ENCODE measurements at regions not wholly inside any gene's neighbourhood (a gene's known extent, or its start where the extent isn't known, plus 50 kb on each side); places are given as distances from the start of the nearest gene placed in this dataset.
A peak's percentile ranks its signal among the peaks of the same experiment; 100 is the strongest.

DNA sequence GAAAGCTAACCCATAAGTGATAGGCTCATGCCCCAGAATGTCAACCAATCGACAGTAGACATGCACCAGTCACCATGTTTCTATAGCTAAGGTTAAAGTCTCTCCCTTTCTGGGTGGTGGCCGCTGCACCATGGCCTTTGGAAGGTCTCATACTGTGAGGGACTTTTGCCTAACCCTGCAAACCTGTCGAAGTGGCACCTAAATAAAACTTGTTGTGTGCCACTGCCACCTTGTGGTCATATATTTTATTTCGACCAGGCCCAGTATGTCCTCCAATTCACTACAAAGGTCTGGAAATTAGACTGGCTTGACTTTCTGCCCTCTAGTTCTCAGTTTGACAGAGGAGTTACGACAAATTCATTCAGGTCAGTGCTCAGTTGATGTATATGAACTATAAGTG, 163.1 kb downstream of the SMARCA1 start:
- TF ChIP-seq RAD21 (conservative IDR thresholded peaks at IDR 0.05 in 1 of 2, IDR thresholded peaks at IDR 0.05 in 1 of 2) = peak; percentile 71 to 75
- TF ChIP-seq, protein P1, sequence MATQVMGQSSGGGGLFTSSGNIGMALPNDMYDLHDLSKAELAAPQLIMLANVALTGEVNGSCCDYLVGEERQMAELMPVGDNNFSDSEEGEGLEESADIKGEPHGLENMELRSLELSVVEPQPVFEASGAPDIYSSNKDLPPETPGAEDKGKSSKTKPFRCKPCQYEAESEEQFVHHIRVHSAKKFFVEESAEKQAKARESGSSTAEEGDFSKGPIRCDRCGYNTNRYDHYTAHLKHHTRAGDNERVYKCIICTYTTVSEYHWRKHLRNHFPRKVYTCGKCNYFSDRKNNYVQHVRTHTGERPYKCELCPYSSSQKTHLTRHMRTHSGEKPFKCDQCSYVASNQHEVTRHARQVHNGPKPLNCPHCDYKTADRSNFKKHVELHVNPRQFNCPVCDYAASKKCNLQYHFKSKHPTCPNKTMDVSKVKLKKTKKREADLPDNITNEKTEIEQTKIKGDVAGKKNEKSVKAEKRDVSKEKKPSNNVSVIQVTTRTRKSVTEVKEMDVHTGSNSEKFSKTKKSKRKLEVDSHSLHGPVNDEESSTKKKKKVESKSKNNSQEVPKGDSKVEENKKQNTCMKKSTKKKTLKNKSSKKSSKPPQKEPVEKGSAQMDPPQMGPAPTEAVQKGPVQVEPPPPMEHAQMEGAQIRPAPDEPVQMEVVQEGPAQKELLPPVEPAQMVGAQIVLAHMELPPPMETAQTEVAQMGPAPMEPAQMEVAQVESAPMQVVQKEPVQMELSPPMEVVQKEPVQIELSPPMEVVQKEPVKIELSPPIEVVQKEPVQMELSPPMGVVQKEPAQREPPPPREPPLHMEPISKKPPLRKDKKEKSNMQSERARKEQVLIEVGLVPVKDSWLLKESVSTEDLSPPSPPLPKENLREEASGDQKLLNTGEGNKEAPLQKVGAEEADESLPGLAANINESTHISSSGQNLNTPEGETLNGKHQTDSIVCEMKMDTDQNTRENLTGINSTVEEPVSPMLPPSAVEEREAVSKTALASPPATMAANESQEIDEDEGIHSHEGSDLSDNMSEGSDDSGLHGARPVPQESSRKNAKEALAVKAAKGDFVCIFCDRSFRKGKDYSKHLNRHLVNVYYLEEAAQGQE (IDR thresholded peaks at IDR 0.05) = no peak
- TF ChIP-seq RCOR1 (IDR thresholded peaks at IDR 0.05; ENCODE audit: low read depth, low read length) = no peak
- TF ChIP-seq CTCF (IDR thresholded peaks at IDR 0.05) = peak; percentile 60
- TF ChIP-seq PHF8 (IDR thresholded peaks at IDR 0.05; ENCODE audit: borderline replicate concordance, low read depth) = no peak
- TF ChIP-seq POLR2A (IDR thresholded peaks at IDR 0.05; ENCODE audit: low read length) = no peak

All from A549 (cell line).